Left hindlimb (tissue), 1 donor: ENCODE measurements at regions not wholly inside any gene's neighbourhood (a gene's known extent, or its start where the extent isn't known, plus 50 kb on each side); places are given as distances from the start of the nearest gene placed in this dataset.

Experiments
- DNase-seq: peaks from one replicate; pipeline ENCODE4 v3.0.0-alpha.2; 2018

- no peak for DNase-seq
Measured at GRCh38 chr5:34563931-34564709, 92.0 kb upstream of the RAI14 start.

GRCh38 chr5:34564710-34565235 lies 91.4 kb upstream of the RAI14 start:
- no peak for DNase-seq

- no peak for DNase-seq
Measured at GRCh38 chr5:34570143-34570542, 86.0 kb upstream of the RAI14 start.

DNA sequence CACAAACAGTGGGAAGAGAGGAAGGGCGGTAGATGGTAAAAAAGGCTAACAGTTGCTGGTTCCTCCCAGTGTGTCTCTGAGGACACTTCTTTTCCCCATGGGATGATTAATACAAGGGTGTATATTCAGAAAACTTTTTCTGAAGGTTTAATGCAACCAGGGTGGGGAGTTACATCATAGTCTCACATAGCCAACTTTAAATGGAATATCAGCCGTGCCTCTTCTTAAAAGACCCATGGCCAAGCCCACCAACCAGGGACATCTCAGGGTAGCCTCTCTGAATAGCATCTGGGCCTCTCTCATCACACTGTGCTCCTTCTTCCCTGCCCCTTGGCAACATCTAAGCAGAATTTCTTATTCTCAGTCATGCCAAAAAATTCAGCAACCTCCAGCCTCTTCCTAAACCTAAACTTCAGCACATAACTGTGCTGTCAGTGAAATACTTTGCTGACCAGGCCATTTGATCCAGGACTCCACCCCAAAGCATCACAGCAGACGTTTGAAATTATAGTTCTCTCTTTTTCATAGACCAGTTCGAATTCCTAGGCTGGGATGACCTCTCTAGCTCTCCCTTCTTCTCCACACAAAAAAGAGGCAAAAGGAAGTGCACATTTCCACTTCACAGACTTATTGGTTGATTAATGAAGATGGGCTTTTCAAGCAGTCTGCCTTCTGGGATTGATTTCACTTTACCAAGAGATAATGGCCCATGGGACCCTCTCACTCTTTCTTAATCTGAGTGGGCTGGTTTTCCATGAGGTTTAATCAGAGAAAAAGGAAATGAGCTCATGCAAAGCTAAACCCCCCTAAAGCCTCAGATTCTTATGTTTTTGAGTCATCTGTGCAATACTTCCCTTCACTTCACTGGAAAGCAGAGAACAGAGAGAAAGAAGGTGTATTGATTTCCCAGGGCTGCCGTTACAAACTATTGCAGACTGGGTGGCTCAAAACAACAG lies 85.1 kb upstream of the RAI14 start:
- DNase-seq = peak; percentile 53

DNA sequence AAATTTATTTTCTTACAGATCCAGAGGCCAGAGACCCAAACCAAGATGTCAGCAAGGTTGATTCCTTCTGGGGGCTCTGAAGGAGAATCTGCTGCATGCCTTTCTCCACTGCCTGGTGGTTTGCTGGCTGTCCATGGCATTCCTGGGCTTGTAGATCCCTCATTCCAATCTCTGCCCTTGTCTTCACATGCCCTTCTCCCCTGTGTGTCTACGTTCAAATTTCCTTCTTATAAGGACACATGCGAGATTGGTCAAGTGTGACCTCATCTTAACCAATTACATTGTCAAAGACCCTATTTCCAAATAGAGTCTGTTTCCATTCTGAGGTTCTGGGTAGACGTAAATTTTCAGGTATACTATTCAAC lies 84.5 kb upstream of the RAI14 start:
- no peak for DNase-seq

DNA sequence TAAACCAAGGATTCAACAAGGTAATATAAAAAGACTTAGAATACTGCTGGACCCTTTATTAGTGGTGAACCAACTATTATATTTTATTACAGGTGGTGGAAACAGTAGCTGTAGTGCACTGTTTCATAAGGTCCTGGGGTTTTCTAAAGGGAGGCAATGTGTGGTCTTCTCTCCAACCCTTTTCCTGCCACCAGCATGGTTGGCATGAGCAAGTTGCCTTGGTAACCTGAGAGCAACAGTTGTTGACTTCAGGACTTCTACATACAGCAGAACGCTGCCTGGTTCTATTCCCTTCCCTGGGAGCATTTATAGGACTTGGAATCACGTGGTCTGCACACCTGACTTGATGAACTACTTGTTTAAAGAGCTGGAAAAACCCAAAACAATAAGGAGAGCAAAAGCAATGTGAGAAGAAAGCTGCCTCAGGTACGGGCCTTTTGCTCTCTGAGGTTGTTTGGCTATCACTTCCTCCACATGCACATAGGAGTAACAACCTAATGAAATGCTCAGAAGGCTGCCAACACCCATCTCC lies 81.1 kb upstream of the RAI14 start:
- DNase-seq = no peak

DNA sequence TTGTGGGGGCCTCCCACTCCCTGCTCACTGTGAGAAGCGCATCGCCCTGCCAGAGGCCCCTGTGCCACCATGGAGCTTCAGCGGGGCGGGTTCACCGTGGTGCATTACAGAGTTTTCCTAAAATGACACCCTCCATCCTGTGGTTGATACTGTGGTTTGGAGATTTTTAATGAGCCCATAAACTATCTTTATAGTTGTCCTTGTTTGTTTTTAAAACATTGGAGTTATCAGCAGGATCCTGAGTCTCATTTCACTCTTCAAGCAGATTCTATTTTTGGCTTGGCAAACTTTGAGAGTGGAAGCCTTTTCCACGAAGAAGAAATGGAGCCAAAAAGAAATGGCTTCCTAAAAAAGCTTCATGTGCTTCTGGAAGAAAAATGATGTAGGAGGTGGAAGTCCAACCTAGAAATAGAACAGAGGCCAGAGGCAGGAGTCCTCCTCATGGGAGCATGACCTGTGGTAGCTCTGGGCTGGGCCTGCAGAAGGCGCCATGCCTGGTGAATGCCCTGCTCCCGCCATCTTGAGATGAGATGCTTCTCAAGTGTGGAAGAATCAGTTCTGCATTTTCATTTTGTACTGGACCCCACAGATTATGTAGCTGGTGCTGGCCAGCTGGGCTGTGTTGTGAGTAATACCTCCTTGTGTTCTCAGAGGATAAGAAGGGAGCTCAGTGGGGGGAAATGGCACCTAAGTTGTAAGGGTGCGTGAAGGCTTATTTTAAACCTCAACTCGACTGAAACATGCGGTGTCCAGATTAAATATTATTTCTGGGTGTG lies 79.0 kb upstream of the RAI14 start:
- DNase-seq = no peak

DNA sequence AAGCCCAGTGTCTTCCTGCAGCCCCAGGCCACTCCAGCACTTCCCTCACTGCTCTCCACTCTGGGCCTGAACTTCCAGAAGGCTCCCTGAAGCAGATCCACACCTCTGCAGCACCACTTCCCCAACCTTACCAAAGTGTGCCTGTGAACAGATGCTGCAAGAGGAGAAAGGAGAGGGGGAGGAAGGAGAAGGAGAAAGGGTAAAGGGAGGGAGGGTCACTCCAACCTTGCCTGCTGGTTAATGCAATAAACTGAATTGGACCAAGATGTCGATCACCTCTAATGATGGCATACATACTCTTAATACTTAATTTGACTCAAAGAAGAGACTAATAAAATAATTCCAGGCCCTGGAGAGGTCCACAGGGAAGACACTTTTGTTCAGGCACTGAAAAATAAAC lies 77.2 kb upstream of the RAI14 start:
- no peak for DNase-seq

DNA sequence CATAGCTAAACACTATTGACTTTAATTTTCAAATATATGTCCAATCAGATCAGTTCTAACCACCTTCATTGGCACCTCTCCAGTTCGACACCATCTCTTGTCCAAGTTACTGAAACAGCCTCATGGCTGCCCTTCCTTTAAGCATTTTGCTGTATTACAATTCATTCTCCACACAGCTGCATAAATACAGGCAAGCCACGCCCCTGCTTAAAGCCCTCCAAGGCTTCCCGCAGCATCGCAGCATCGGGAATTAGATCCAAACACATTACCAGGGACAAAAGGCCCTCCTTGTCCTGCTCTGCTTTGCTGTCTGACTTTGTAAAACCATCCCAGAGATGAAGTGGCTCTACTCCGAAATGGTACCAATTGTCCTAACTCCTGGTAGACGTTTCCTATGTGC lies 75.1 kb upstream of the RAI14 start:
- no peak for DNase-seq

GRCh38 chr5:34582371-34582770 lies 73.8 kb upstream of the RAI14 start:
- DNase-seq = no peak

DNA sequence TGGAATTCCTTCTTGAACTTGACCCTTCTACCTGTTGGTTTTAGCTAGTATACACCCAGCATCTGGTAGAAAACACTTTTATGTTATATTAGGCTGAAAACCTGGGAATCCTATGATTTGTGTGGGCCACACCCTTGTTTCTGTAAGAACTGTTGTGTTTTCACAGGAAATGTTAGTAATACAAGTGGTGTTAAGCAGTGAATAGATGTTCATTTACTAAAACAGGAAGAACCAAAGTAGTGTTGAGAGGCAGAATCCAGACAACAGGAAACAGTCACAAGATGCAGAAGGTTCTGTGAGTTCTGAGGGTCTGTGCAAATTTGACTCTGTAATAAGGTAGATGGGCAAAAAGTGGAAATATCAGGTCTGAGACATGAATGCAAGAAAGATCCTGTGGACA lies 73.0 kb upstream of the RAI14 start:
- no peak for DNase-seq

DNA sequence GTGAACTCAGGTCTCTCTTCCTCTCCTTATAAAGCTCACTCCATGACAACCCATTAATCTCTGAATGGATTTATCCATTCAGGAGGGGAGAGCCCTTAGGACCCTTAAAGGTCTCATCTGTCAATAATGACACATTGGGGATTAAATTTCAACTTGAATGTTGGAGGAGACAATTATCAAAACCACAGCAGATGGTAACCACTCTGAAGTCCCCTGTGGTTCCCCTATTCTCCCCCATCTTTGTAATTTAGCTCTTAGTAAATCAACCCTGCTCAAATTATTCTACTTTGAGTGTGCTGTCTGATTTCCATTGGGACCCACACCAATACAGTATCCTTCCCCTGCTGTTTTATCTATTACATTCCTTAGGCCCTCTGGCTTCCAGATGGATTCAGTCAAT lies 72.0 kb upstream of the RAI14 start:
- DNase-seq = no peak

DNA sequence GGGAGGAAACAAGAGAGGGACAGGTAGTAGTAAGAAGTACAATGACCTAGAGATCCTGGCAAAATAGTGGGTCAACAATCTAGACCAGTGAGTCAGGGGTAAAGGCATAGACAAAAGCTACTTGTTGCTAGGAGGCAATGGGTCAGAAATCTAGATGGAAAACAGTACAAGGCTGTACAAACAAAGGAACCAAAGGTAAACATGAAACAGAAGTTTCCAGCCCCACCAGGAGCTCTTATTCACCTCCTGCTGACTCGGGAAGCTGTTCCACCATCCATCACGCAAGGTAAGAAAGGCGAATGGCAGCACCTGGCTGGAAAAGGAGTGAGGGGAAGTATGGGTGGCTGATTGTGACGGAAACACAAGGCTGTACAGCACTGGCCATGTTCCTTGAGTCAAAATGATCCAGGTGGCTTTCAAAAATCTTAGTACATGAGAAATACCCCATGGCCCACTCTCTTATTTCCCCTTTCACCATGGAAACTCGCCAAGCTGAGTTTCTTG lies 70.5 kb upstream of the RAI14 start:
- DNase-seq = no peak

DNA sequence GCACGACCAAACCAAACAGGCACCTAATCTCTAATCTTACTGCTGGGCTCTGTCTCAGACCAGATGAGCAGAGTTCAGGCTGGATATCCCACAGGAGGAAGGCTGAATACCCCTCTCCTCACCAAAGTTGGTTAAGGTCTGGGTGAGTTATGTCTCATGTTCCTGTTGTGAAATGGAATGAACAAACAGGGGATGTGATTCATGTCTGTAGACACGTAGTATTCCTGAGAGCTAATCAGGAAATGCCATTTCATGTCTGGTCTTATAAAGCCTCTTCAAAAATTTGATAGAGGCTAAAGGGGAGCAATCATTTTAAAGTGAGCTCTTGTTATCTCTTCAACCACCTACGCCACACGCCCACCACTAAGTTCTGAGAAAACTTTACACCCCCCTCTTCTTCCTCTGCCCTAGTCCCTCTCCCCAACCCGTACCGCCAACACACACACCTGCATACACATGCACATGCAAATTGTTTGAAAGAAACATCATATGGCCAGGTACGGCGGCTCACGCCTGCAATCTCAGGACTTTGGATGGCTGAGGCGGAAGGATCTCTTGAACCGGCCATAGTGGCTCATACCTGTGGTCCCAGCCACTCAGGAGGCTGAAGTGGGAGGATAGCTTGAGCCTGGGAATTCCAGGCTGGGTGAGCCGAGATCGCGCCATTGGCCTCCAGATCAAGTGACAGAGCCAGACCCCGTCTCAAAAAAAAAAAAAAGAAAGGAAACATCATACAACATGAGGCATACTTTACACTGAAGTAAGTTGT lies 69.8 kb upstream of the RAI14 start:
- no peak for DNase-seq

GRCh38 chr5:34587355-34588241 lies 68.5 kb upstream of the RAI14 start:
- no peak for DNase-seq

- no peak for DNase-seq
Measured at GRCh38 chr5:34589832-34590231, 66.3 kb upstream of the RAI14 start.

DNA sequence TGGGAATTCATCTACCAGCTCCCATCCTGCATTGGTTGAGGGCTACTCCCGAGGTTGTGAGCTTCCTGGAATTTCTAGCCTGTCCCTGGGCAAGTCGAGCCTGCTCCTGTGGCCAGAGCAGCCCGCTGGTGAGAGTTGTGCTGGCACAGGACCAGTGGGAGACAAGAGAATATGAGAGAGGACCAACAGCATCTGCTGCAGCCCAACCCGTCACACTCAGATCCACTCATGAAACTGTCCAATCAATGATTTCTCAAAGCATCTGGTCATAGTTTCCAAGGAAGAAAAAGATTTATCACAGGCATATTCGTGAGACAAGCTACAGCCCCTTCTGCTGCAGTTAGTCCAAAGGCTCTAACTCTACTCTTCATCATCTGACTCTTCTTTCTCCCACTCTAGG lies 64.4 kb upstream of the RAI14 start:
- DNase-seq = no peak

- DNase-seq = no peak
Measured at GRCh38 chr5:34597034-34598027, 58.8 kb upstream of the RAI14 start.

DNA sequence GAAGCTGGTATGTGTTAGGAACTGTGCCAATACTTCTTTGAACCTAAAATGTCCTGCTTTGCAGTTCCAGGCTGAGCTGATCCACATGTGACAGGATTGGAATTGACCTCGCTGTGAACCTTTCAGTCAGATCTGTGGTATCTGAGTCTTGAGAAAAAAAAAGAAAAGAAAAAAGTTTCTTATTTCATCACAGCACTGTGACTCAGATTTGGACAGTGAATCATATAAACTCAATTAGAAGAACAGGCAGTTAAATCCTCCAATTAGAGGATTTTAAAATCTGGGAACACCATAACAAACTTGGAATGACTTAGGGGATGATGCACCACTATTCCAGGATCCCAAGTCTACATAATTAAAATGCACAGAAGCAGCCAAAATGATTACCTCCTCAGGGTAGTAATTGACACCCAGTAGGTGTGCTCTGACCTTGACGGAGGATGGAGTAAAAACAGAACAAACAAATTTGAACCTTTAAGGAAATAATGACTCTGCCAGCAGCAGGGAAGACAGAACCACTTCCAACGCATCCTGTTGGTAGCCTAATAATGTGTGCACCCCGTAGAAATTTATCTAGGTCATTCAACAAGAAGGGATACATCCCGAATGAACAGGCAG lies 57.8 kb upstream of the RAI14 start:
- no peak for DNase-seq
